ENCODE measurements at regions not wholly inside any gene's neighbourhood (a gene's known extent, or its start where the extent isn't known, plus 50 kb on each side); places are given as distances from the start of the nearest gene placed in this dataset.

GRCh38 chr14:76698631-76699030 is 62.6 kb upstream of the VASH1 start:
- no peak for TF ChIP-seq CTCF (IDR thresholded peaks at IDR 0.05)
- TF ChIP-seq POLR2A (IDR thresholded peaks at IDR 0.05), result no peak
- TF ChIP-seq EP300 (IDR thresholded peaks at IDR 0.05), result no peak
- no peaks in the 10 kb centered on the region for H3K27me3 ChIP-seq
- 84 to 90% (median 85%) methylated on average over 3 of the region's 3 CpGs for WGBS, 3 donors
- intact Hi-C loops (cut with DNase I), result no loop called here
- no peaks in the 10 kb centered on the region for H3K9me3 ChIP-seq
- H3K4me3 ChIP-seq, result no peak overlapping the region
- no peaks in the 10 kb centered on the region for H3K36me3 ChIP-seq
- peaks cover 6% of the 10 kb centered on the region for H3K4me1 ChIP-seq (ENCODE audit: insufficient read depth)
- DNase-seq, result no peak
- no peak overlapping the region for H3K27ac ChIP-seq

GRCh38 chr14:76699209-76699938 is 61.9 kb upstream of the VASH1 start:
- 17 to 34% (median 23%) methylated on average over 6 of the region's 6 CpGs for WGBS, 3 donors
- Histone ChIP-seq H3K4me1 (ENCODE audit: insufficient read depth) (peaks cover 6% of the 10 kb centered on the region), H3K27ac (no peak overlapping the region), H3K4me3 (no peak overlapping the region), H3K36me3 (no peaks in the 10 kb centered on the region), H3K9me3 (no peaks in the 10 kb centered on the region), H3K27me3 (no peaks in the 10 kb centered on the region)
- DNase-seq, result no peak
- TF ChIP-seq EP300 (IDR thresholded peaks at IDR 0.05) (no peak), CTCF (IDR thresholded peaks at IDR 0.05) (no peak), POLR2A (IDR thresholded peaks at IDR 0.05) (no peak)
- intact Hi-C loops (cut with DNase I), result no loop called here

GRCh38 chr14:76699939-76700590 is 61.2 kb upstream of the VASH1 start:
- DNase-seq, result no peak
- Histone ChIP-seq H3K4me3 (no peak overlapping the region), H3K27me3 (no peaks in the 10 kb centered on the region), H3K36me3 (no peaks in the 10 kb centered on the region), H3K9me3 (no peaks in the 10 kb centered on the region), H3K27ac (no peak overlapping the region), H3K4me1 (ENCODE audit: insufficient read depth) (peaks cover 6% of the 10 kb centered on the region)
- TF ChIP-seq EP300 (IDR thresholded peaks at IDR 0.05) (no peak), POLR2A (IDR thresholded peaks at IDR 0.05) (no peak), CTCF (IDR thresholded peaks at IDR 0.05) (no peak)
- intact Hi-C loops (cut with DNase I), result loop anchor here in 1 of 4 donors (10.0 kb wide), 1 partner anchor 85 kb away; no protein-coding TSS in a partner anchor
- WGBS, 3 donors, result 68 to 76% (median 73%) methylated on average over 8 of the region's 8 CpGs

GRCh38 chr14:76701436-76701835 is 59.8 kb upstream of the VASH1 start:
- Histone ChIP-seq H3K36me3 (no peaks in the 10 kb centered on the region), H3K4me3 (no peak overlapping the region), H3K4me1 (ENCODE audit: insufficient read depth) (peaks cover 6% of the 10 kb centered on the region), H3K27me3 (no peaks in the 10 kb centered on the region), H3K27ac (no peak overlapping the region), H3K9me3 (no peaks in the 10 kb centered on the region)
- DNase-seq, result no peak
- intact Hi-C loops (cut with DNase I), result loop anchor here in 1 of 4 donors (10.0 kb wide), 1 partner anchor 83 kb away; no protein-coding TSS in a partner anchor
- 93 to 95% (median 93%) methylated on average over 3 of the region's 3 CpGs for WGBS, 3 donors
- TF ChIP-seq EP300 (IDR thresholded peaks at IDR 0.05) (no peak), POLR2A (IDR thresholded peaks at IDR 0.05) (no peak)

- H3K27ac ChIP-seq, result no peak overlapping the region
- no peaks in the 10 kb centered on the region for H3K27me3 ChIP-seq
- H3K4me1 ChIP-seq (ENCODE audit: insufficient read depth), result peaks cover 6% of the 10 kb centered on the region
- WGBS, 3 donors, result 87 to 96% (median 90%) methylated on average over 3 of the region's 3 CpGs
- no peak for DNase-seq
- intact Hi-C loops (cut with DNase I), result loop anchor here in 1 of 4 donors (10.0 kb wide), 1 partner anchor 83 kb away; no protein-coding TSS in a partner anchor
- TF ChIP-seq POLR2A (IDR thresholded peaks at IDR 0.05) (no peak), EP300 (IDR thresholded peaks at IDR 0.05) (no peak), CTCF (IDR thresholded peaks at IDR 0.05) (no peak)
- no peaks in the 10 kb centered on the region for H3K9me3 ChIP-seq
- H3K36me3 ChIP-seq, result no peaks in the 10 kb centered on the region
- H3K4me3 ChIP-seq, result no peak overlapping the region
Measured at GRCh38 chr14:76701981-76702380, 59.3 kb upstream of the VASH1 start.

All from ovary (tissue), 7 donors.